HG03103 (cell line): ENCODE measurements at regions not wholly inside any gene's neighbourhood (a gene's known extent, or its start where the extent isn't known, plus 50 kb on each side); places are given as distances from the start of the nearest gene placed in this dataset.
"Not testable (repeated sequence)": the region's sequence is repeated elsewhere in the genome, so short reads cannot be mapped to it uniquely, and the experiment has no call there.

Experiments used
- ATAC-seq: cut with Tn5 transposase; IDR thresholded peaks from one replicate; pipeline ENCODE4 v1.9.1; 2021; ENCODE audit warnings: low read depth; ENCODE audit not compliant: unreplicated experiment

- ATAC-seq = no peak
These were observed 292.5 kb upstream of the CNR1 start for GRCh38 chr6:88458662-88459061.

DNA sequence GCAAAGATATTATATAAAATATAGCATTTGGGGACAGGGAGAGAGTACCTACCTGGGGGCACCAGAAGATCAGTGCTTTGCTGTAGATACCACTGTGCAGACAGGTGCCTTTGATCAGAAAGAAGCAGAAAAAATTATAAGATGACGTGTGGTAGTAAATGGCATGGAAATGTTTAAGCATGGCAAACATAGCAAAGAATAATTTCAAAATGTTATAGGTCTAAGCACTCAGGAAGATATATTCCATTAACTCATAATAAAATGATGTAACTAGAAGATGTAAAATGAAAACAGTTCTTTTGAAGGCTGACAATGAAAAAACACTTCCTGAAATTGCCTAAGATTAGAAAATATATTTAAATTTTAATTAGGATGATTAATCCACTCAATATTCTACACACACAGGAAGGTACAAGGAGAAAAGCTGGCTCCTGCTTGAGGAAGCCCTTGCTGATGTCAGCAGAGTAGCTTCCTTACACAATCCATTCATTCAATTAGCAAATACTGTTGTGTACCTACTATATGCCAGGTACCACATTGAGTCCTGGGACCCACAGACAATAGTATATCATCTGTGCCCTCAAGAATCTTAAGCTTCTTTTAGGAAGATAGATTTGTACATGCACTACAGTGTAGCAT is 290.2 kb upstream of the CNR1 start:
- ATAC-seq = no peak

DNA sequence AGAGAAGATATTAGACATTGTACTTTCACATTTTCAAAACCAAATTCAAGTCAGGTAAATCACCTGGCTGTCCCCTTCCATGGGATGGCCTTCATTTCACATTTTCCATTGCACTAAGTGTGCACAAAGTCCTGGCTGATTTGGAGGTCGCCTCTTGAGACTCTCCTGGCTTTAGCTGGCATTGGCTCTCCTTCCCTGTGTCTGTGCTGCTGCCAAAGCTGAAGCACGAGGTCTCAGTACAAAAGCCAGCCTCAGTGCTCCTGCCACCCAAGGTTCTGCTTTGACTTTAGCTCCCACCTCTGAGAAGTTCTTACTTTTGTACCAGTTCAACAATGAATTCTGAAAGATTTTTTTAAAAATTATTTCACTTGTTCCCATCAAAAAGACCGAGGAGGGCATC is 289.2 kb upstream of the CNR1 start:
- ATAC-seq = no peak

GRCh38 chr6:88454658-88455057 is 288.5 kb upstream of the CNR1 start:
- no peak for ATAC-seq

- ATAC-seq = no peak
These were observed 283.6 kb upstream of the CNR1 start for GRCh38 chr6:88449770-88450169.

DNA sequence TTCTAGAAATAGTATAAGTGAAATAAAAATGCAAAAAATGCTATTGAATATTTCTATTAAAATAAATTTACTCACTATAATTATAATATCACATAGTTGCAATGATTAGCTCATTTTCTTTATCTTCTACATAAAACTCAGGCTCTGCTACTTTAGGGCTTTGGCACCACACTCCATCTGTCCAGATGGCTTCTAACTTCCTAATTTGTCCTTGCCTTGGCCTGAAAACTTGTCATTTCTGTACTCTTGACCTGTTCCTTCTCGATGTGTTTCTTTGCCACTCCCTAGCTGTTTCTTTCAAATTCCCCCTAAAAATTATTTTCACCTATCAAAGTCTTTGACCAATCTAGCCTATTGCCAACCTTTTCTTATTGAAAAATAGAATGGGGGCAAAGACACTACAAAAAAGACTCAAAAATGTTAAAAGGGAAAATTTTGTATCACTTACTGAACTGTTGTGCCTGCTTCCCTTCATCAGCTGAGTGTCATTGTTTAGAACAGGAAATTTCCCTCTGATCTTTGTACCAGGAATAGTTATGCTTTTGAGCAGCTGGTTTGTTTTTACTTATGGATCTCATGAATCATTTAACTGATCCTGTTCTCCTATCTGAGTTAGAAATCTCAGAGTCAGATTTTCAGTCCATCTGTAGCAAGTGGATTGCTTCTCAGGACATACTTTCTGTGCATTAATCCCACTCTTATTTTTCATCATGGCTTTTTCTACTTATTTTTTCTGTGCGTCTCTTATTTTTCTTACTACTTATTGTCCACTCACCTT is 279.2 kb upstream of the CNR1 start:
- no peak for ATAC-seq

DNA sequence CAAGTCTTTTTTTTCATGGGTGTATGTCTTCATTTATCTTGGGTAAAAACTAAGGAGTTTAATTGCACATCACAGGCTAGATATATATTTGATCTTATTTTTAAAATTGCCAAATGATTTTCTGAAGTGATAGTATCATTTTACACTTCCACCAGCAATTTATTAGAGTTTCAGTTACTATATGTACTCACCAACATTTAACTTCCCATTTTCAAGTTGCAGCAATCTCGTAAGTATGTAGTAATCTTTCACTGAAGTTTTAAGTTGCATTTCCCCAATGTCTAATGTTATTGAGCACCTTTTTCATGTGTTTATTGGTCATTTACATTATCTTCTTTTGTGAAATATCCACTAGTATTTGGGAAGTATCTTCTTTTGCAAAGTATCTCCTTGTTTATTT is 277.4 kb upstream of the CNR1 start:
- ATAC-seq = no peak

DNA sequence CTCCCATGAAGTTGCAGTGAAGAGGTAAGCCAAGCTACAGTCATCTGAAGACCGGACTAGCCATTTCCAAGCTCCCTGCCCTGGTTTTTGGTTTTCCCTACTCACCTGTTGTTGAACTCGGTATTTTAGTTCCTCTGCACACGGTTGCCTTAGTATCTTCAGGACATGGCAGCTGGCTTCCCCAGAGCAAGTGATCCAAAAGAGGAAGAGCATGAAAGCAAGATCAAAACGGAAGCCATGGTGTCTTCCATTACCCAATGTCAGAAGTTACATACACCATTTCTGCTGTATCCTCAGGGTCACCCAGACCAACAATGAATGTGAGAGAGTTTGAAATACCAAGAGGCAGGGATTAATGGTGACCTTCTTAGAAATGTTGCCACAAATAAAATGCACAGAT is 276.6 kb upstream of the CNR1 start:
- no peak for ATAC-seq

DNA sequence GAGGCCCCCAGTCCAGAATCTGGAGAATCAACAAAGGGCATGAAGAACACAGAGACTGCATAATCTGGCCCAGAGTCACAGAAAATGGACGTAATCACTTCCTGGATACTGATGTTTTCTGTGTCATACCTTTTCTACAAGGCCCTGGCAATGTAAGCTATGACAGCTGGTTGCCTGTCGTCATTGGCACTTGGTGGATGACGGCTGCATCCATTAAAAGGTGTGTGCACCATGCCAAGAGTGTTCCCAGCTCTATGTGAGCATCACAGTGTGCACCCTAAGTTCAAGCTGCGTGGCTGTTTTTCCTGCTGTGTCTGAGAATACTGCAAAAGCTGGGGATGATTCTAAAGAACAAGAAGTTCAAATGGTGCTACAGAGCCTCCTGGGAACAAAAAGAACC is 275.2 kb upstream of the CNR1 start:
- ATAC-seq = no peak

DNA sequence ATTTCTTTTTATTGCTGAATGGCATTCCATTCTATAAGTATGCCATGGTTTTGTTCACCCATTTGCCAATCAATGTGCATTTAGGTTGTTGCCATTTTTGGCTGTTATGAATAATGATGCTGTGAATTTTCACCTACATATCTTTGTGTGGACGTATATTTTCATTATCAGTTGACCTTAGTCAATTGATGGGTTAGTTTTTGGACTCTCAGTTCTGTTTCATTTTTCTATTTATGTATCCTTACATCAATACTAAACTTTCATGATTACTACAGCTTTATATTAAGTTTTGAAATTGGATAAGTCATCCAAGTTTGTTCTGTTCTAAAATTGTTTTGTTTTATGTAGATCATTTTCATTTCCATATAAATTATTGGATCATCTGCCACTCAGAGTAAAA is 261.9 kb upstream of the CNR1 start:
- ATAC-seq = no peak

GRCh38 chr6:88426005-88426404 is 259.9 kb upstream of the CNR1 start:
- ATAC-seq = no peak

GRCh38 chr6:88422831-88423230 is 256.7 kb upstream of the CNR1 start:
- no peak for ATAC-seq

- not testable (repeated sequence) for ATAC-seq
These were observed 254.9 kb upstream of the CNR1 start for GRCh38 chr6:88420967-88421488.

GRCh38 chr6:88418921-88419810 is 253.0 kb upstream of the CNR1 start:
- not testable (repeated sequence) for ATAC-seq

DNA sequence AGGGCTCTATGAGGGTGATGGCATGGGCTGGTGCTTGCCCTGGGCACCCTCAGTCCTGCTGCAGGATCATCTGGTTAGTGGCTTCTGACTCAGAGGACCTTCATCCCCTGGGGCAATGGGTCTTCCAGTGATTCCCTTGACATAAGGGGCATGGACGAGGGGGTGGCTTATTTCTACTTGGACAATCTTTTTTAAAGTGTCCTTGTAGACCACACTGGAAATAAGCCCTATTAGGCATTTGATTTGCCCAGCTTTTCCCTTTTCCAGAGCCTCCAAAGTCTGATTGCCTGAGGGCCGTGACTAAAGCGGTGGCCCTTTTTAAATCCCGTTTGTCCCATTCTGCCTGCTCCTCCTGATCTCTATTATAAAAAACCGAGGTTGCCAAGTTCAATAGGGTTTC is 251.2 kb upstream of the CNR1 start:
- not testable (repeated sequence) for ATAC-seq

GRCh38 chr6:88413459-88413858 is 247.3 kb upstream of the CNR1 start:
- ATAC-seq = no peak

GRCh38 chr6:88408355-88408754 is 242.2 kb upstream of the CNR1 start:
- not testable (repeated sequence) for ATAC-seq

GRCh38 chr6:88406674-88407073 is 240.5 kb upstream of the CNR1 start:
- ATAC-seq = not testable (repeated sequence)

DNA sequence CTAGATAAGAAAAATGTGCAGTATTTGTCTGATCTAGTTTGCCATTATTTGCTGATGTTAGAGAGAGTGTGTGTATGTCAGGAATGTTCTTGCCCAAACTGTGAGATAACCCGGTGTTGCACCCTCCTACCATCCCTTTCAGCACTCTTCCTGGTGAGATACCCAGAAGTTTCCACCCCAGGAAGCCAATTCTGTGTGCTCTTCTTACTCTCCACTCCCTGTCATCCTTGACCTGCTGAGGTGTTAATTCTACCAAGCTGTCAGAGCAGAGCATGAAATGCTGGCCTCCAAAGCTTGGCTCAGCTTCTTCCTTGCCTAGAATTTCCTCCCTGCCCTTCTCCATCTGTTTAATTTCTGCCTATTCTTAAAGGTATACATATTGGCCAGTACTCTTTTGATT is 237.3 kb upstream of the CNR1 start:
- no peak for ATAC-seq

DNA sequence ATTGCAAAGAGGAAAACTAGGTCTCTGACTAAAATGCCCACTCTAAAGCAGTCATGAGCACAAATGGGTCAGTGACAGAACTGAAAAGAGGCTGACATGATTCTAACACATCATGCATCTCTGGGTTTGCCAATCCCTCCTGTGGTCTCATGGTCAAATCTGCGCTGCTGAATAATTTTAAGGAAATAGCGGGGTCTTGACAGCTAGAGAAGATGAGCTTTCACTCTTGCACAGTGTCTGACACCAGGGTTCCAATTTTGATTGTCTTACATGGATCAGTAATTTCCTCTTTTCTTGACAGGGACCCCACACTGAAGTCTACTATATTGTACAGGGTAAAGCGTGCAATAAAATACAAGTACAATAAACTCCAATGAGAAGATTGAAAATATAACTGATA is 236.8 kb upstream of the CNR1 start:
- no peak for ATAC-seq

GRCh38 chr6:88390998-88391397 is 224.9 kb upstream of the CNR1 start:
- not testable (repeated sequence) for ATAC-seq
